Endothelial cell of umbilical vein (primary cell): ENCODE measurements at regions not wholly inside any gene's neighbourhood (a gene's known extent, or its start where the extent isn't known, plus 50 kb on each side); places are given as distances from the start of the nearest gene placed in this dataset.

Experiments used
- BruUV-seq: library from RNA; stranded (reverse); fragments of 400-500 nt; replicated peaks from 2 replicates; lab custom pipeline; 2021; lab: Mats Ljungman, UMichigan
- CTCF ChIA-PET: fragments of 300-600, 350-600 bp; sonication (Branson Sonifier 250); formaldehyde crosslinking; loops from one replicate; lab custom pipeline; 2021; ENCODE audit warnings: antibody characterized with exemption, inconsistent platforms; lab: Charles Lee
- POLR2A ChIA-PET: fragments of 300-600, 350-600 bp; sonication (Branson Sonifier 250); formaldehyde crosslinking; loops from one replicate; lab custom pipeline; 2021; ENCODE audit warnings: antibody characterized with exemption, inconsistent platforms; lab: Charles Lee
- DNase-seq: peaks from one replicate; pipeline ENCODE4 v3.0.0-alpha.2; 2011; ENCODE audit warnings: low read depth, low spot score
- FAIRE-seq: peaks from 2 replicates; lab custom pipeline; 2011; peaks lifted over from hg19 to GRCh38; lab: Jason Lieb, UNC
- H2AFZ ChIP-seq: 2 replicates; pipeline ENCODE4 v1.6.0; 2012; ENCODE audit warnings: low read depth, low read length, control low read depth, inconsistent platforms
- H3K27ac ChIP-seq: 2 replicates; pipeline ENCODE4 v1.5.1; 2011; ENCODE audit warnings: low read depth, mild to moderate bottlenecking, control low read depth, low read length, moderate library complexity; ENCODE audit not compliant: insufficient read depth
- H3K27me3 ChIP-seq, 2 experiments: 2 replicates each; pipeline versions ENCODE4 v1.6.0 to v1.6.1; 2011; ENCODE audit warnings: low read length in 2 of 2, mixed read lengths in 1 of 2; ENCODE audit not compliant: control insufficient read depth in 2 of 2, insufficient read depth in 2 of 2
- H3K36me3 ChIP-seq, 2 experiments: 2 replicates in 1 of 2; 3 replicates in 1 of 2; pipeline ENCODE4 v1.5.1; 2011; ENCODE audit warnings: low read length in 2 of 2, mild to moderate bottlenecking in 1 of 2, moderate library complexity in 1 of 2; ENCODE audit not compliant: control insufficient read depth in 2 of 2, insufficient read depth in 2 of 2; ENCODE audit errors: extremely low read depth in 1 of 2
- H3K4me1 ChIP-seq: 3 replicates; pipeline ENCODE4 v1.5.1; 2011; ENCODE audit warnings: mild to moderate bottlenecking, low read length; ENCODE audit not compliant: control insufficient read depth, insufficient read depth; ENCODE audit errors: extremely low read depth
- H3K4me2 ChIP-seq: 2 replicates; pipeline ENCODE4 v1.6.1; 2011; ENCODE audit warnings: low read length, control low read depth, mixed read lengths; ENCODE audit not compliant: insufficient read depth
- H3K4me3 ChIP-seq, 3 experiments: fragments of 200-600 bp in 1 of 3; sonication (generic), shearing (Covaris generic) in 1 of 3; replicated peaks in 1 of 3; 2 replicates each; pipeline ENCODE4 v1.5.1; 2011 to 2016; ENCODE audit warnings: control low read depth in 3 of 3, low read length in 3 of 3, mild to moderate bottlenecking in 2 of 3, inconsistent platforms in 1 of 3, low read depth in 1 of 3, moderate library complexity in 1 of 3; ENCODE audit not compliant: insufficient read depth in 1 of 3
- H3K79me2 ChIP-seq: 2 replicates; pipeline ENCODE4 v1.6.0; 2012; ENCODE audit warnings: low read length, inconsistent platforms; ENCODE audit not compliant: control insufficient read depth, insufficient read depth
- H3K9ac ChIP-seq: replicated peaks from 2 replicates; pipeline ENCODE3; 2011; ENCODE audit warnings: low read length, control low read depth; ENCODE audit not compliant: insufficient read depth; ENCODE audit errors: extremely low read depth
- H3K9me1 ChIP-seq: replicated peaks from 3 replicates; pipeline ENCODE4 v1.6.0; 2011; ENCODE audit warnings: mild to moderate bottlenecking, low read length; ENCODE audit not compliant: control insufficient read depth, insufficient read depth; ENCODE audit errors: extremely low read depth
- H3K9me3 ChIP-seq: replicated peaks from 2 replicates; pipeline ENCODE4 v1.5.1; 2012; ENCODE audit warnings: low read length, inconsistent platforms; ENCODE audit not compliant: control insufficient read depth, insufficient read depth
- H4K20me1 ChIP-seq: replicated peaks from 2 replicates; pipeline ENCODE3; 2011; ENCODE audit warnings: mild to moderate bottlenecking, low read length; ENCODE audit not compliant: control insufficient read depth, insufficient read depth; ENCODE audit errors: extremely low read depth
- EZH2 ChIP-seq: IDR thresholded peaks from 2 replicates; pipeline ENCODE4 v1.6.1; 2012; ENCODE audit warnings: borderline replicate concordance, low read depth, mild to moderate bottlenecking, moderate library complexity, low read length, inconsistent platforms; ENCODE audit not compliant: severe bottlenecking
- FOS ChIP-seq: IDR thresholded peaks from 2 replicates; pipeline ENCODE4 v1.6.1; 2011; ENCODE audit warnings: mild to moderate bottlenecking, low read length, moderate library complexity, borderline replicate concordance; ENCODE audit not compliant: insufficient read depth
- GATA2 ChIP-seq: IDR thresholded peaks from 2 replicates; pipeline ENCODE4 v1.7.0; 2011; ENCODE audit warnings: low read depth, mild to moderate bottlenecking, moderate library complexity, mixed read lengths, low read length; ENCODE audit not compliant: insufficient read length, insufficient read depth
- JUN ChIP-seq: IDR thresholded peaks from 2 replicates; pipeline ENCODE4 v1.6.1; 2011; ENCODE audit warnings: borderline replicate concordance, low read depth; ENCODE audit not compliant: insufficient read length, insufficient read depth
- MYC ChIP-seq: IDR thresholded peaks from one replicate; pipeline ENCODE4 v1.6.1; 2011; ENCODE audit warnings: mild to moderate bottlenecking, low read depth, low read length
- POLR2A ChIP-seq: IDR thresholded peaks from 2 replicates; pipeline ENCODE4 v1.6.1; 2012; ENCODE audit warnings: low read depth, mild to moderate bottlenecking, control low read depth, low read length
- POLR2AphosphoS5 ChIP-seq: IDR thresholded peaks from 2 replicates; pipeline ENCODE4 v1.6.1; 2012; ENCODE audit warnings: low read depth, mild to moderate bottlenecking, control low read depth, low read length, moderate library complexity; ENCODE audit not compliant: insufficient read depth
- dilution Hi-C: fragments of 300-500 bp; cut with MboI; formaldehyde crosslinking; loops from one replicate; pipeline ENCODE4 v1.15.0; 2019; ENCODE audit warnings: low sequenced_read_pairs; ENCODE audit not compliant: extremely low pct_ligation_motif_present
- intact Hi-C: fragments of 100-400 bp; cut with micrococcal nuclease; formaldehyde crosslinking; loops from one replicate; pipeline ENCODE4 v1.10.0; 2022
- TF ChIP-seq, protein P1 (sequence below): IDR thresholded peaks from 2 replicates; pipeline ENCODE4 v1.6.1; 2011; ENCODE audit not compliant: insufficient read depth, insufficient read length
- TF ChIP-seq, protein P2 (sequence below), 2 donors: IDR thresholded peaks; 1 replicate in 1 of 2; 2 replicates in 1 of 2; pipeline ENCODE4 v1.5.1; 2011; ENCODE audit warnings: low read length in 2 of 2, mild to moderate bottlenecking in 2 of 2, moderate library complexity in 2 of 2, control low read depth in 1 of 2, inconsistent platforms in 1 of 2, low read depth in 1 of 2; ENCODE audit not compliant: insufficient read depth in 1 of 2; ENCODE audit errors: extremely low read depth in 1 of 2

DNA sequence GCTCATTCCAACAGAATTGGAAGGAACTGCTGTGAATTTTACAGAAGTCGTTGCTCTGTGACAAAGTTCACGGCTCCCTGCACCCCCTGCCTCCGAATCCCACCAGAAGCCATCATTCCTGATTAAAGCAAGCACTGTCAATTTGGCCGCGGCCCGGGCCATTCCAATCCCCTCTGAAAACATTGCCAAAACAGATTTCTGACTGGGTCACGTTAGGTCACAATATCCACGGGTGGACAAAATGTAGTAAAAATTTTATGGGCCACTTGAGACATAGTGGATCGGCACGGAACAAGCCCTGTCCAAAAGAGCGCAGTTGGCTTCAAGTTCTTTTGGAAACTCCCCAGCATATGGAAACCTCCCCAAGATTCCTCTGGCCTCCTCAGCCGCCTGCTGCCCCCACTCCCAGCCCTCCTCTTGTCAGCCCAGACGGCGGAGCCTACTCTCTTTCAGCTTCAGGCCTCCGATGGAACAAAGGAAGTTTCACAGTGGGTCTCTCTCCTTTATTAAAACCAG is 67.2 kb upstream of the IFNAR2 start:
- ChIA-PET CTCF (no interaction called here), POLR2A (no interaction called here)
- H3K79me2 ChIP-seq: no peaks in the 10 kb centered on the region
- no peak for DNase-seq
- no peaks in the 10 kb centered on the region for H4K20me1 ChIP-seq
- no peak overlapping the region for H3K9ac ChIP-seq
- no peak overlapping the region for H3K4me2 ChIP-seq
- no peaks in the 10 kb centered on the region for H3K4me1 ChIP-seq
- dilution Hi-C loops (no loop called here), intact Hi-C loops (no loop called here)
- H3K9me3 ChIP-seq: no peaks in the 10 kb centered on the region
- no peaks in the 10 kb centered on the region for H3K9me1 ChIP-seq
- TF ChIP-seq EZH2: no peak
- H3K36me3 ChIP-seq: no peaks in the 10 kb centered on the region
- peaks cover 0 to 7% of the 10 kb centered on the region in 2 experiments for H3K27me3 ChIP-seq
- no peak overlapping the region for H2AFZ ChIP-seq
- H3K27ac ChIP-seq: no peak overlapping the region
- no peak overlapping the region for H3K4me3 ChIP-seq
- no TSS peak for BruUV-seq
- no peak for FAIRE-seq

DNA sequence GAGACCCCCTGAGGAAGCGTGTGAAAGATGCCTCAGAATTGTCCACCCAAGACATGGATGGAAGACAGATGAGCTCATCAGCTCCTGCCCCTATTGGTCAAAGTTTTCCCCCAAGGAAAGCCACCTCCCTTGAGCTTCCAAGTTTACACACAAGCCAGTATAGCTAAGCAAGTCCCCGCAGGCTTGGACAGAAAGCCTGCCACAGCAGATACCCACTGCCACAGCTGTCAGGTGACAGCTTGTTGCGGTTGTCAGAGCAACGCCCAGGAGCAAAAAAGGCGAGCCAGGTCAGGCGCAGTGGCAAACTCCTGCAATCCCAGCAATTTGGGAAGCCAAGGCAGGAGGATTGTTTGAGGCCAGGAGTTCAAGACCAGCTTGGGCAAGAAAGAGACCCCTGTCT is 60.9 kb upstream of the IFNAR2 start:
- Histone ChIP-seq H3K27ac (no peak overlapping the region), H3K27me3 (peaks cover 9 to 18% of the 10 kb centered on the region in 2 experiments), H3K9me3 (no peaks in the 10 kb centered on the region), H2AFZ (no peak overlapping the region), H3K4me2 (no peak overlapping the region), H3K4me1 (no peaks in the 10 kb centered on the region), H3K4me3 (no peak overlapping the region), H4K20me1 (no peaks in the 10 kb centered on the region), H3K79me2 (no peaks in the 10 kb centered on the region), H3K9me1 (no peaks in the 10 kb centered on the region), H3K9ac (no peak overlapping the region), H3K36me3 (no peaks in the 10 kb centered on the region)
- DNase-seq: no peak
- no peak for TF ChIP-seq POLR2A
- TF ChIP-seq, protein P1, sequence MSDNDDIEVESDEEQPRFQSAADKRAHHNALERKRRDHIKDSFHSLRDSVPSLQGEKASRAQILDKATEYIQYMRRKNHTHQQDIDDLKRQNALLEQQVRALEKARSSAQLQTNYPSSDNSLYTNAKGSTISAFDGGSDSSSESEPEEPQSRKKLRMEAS: no peak
- no peak for TF ChIP-seq JUN
- TF ChIP-seq EZH2: no peak
- no peak for TF ChIP-seq FOS
- TF ChIP-seq, protein P2, sequence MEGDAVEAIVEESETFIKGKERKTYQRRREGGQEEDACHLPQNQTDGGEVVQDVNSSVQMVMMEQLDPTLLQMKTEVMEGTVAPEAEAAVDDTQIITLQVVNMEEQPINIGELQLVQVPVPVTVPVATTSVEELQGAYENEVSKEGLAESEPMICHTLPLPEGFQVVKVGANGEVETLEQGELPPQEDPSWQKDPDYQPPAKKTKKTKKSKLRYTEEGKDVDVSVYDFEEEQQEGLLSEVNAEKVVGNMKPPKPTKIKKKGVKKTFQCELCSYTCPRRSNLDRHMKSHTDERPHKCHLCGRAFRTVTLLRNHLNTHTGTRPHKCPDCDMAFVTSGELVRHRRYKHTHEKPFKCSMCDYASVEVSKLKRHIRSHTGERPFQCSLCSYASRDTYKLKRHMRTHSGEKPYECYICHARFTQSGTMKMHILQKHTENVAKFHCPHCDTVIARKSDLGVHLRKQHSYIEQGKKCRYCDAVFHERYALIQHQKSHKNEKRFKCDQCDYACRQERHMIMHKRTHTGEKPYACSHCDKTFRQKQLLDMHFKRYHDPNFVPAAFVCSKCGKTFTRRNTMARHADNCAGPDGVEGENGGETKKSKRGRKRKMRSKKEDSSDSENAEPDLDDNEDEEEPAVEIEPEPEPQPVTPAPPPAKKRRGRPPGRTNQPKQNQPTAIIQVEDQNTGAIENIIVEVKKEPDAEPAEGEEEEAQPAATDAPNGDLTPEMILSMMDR (IDR thresholded peaks at IDR 0.05; ENCODE audit: extremely low read depth in 1 of 2, insufficient read depth in 1 of 2, low read depth in 1 of 2, low read length in 2 of 2): no peak
- no peak for TF ChIP-seq GATA2
- TF ChIP-seq POLR2AphosphoS5: no peak
- no peak for TF ChIP-seq MYC
- intact Hi-C loops (no loop called here), dilution Hi-C loops (no loop called here)
- ChIA-PET CTCF (interaction anchor here (1.1 to 2.1 kb wide), 2 partner anchors 28 to 175 kb away, joined by 3 to 5 read pairs; no protein-coding TSS in a partner anchor), POLR2A (no interaction called here)
- no TSS peak for BruUV-seq
- no peak for FAIRE-seq
